ENCODE measurements at regions not wholly inside any gene's neighbourhood (a gene's known extent, or its start where the extent isn't known, plus 50 kb on each side); places are given as distances from the start of the nearest gene placed in this dataset.

DNA sequence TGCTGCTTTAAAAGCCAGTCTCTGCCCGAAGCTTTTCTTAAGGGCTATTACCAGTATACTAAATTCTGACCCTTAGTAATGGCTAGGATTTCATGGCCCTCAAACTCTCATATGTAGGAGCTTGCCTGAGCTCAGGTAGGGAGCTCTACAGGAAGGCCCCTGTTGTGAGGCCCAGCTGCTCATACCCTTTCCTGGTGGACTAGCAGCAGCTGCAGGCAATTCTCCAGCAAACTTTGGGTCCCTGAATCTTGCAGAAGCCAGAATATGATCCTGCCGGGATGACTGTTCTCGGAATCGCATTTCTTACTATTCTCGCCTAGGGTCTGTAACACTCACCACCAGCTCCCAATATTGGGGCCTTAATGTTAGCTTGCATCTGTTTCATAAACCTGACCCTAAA, 106.4 kb upstream of the SERTAD2 start:
- no peak for DNase-seq
- H3K36me3 ChIP-seq (ENCODE audit: control insufficient read depth in 4 of 4, insufficient read depth in 4 of 4, low read length in 3 of 4) = no peaks in the 10 kb centered on the region
- peaks cover 22 to 40% (median 31%) of the 10 kb centered on the region in 4 experiments for H3K4me1 ChIP-seq (ENCODE audit: control extremely low read depth in 1 of 4, control insufficient read depth in 4 of 4, insufficient read depth in 4 of 4, low read length in 3 of 4)
- H3K27ac ChIP-seq (ENCODE audit: insufficient read depth in 1 of 2, low read depth in 1 of 2, low read length in 2 of 2, poor library complexity in 1 of 2, severe bottlenecking in 2 of 2) = no peak overlapping the region
- ChIA-PET CTCF (interaction anchor here (0.9 to 1.1 kb wide), 2 partner anchors 33 to 45 kb away, joined by 3 read pairs; no protein-coding TSS in a partner anchor), POLR2A (interaction anchor here (1.3 kb wide), 1 partner anchor 9 kb away, joined by 3 read pairs; no protein-coding TSS in a partner anchor)
- WGBS (ENCODE audit: insufficient coverage) = 96% methylated on average over 5 of the region's 5 CpGs
- no peaks in the 10 kb centered on the region for H3K27me3 ChIP-seq (replicated peaks in 2 of 5; ENCODE audit: control insufficient read depth in 4 of 5, insufficient read depth in 5 of 5, low read length in 4 of 5)
- H3K4me3 ChIP-seq (ENCODE audit: control insufficient read depth in 1 of 7, extremely low read depth in 1 of 7, insufficient read depth in 4 of 7, low read depth in 2 of 7, low read length in 6 of 7) = no peak overlapping the region
- peaks cover 0 to 3% (median 2%) of the 10 kb centered on the region in 5 experiments for H3K9me3 ChIP-seq (ENCODE audit: control extremely low read depth in 1 of 5, control insufficient read depth in 4 of 5, insufficient read depth in 2 of 5, low read depth in 1 of 5, low read length in 4 of 5)

DNA sequence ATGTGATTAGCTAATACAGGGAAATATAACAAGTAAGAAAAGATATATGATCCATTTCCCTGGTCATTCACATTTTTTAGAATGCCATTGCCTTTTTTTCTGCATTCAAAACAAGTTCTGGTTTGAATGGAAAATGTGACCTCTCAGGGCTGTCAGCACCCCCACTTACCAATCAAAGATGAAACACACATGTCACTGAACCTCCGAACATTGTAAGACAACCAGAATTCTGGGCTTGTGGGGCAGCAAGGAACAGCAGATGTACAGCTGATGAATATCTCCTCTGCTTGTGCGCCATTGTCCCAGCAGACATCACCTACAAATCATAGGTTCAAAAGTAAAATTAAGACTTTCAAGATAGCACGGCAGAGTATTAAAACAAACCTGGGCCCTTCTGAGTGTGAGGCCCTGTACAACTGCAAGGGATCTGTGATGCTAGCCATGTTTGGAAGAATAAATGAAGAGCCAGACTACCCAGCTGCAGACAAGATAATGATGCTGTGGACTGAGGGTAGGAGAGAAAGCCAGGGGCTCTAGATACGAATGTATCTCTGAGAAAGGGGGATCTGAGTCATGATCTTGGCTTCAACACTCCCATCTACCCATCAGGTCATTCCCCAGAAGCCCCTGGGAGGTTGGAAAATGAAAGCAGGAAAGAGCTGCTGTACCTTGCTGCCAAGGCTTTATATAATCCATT, 108.7 kb upstream of the SERTAD2 start:
- peak overlapping the region in 1 of 7 experiments; percentile 54 for H3K4me3 ChIP-seq (ENCODE audit: control insufficient read depth in 1 of 7, extremely low read depth in 1 of 7, insufficient read depth in 4 of 7, low read depth in 2 of 7, low read length in 6 of 7)
- H3K27me3 ChIP-seq (replicated peaks in 2 of 5; ENCODE audit: control insufficient read depth in 4 of 5, insufficient read depth in 5 of 5, low read length in 4 of 5) = no peaks in the 10 kb centered on the region
- POLR2A ChIA-PET = no interaction called here
- peak in 1 of 3 donors; percentile 32 for DNase-seq
- WGBS (ENCODE audit: insufficient coverage) = 89% methylated on average over 1 of the region's 4 CpGs
- no peaks in the 10 kb centered on the region for H3K36me3 ChIP-seq (ENCODE audit: control insufficient read depth in 4 of 4, insufficient read depth in 4 of 4, low read length in 3 of 4)
- no peak overlapping the region for H3K27ac ChIP-seq (ENCODE audit: insufficient read depth in 1 of 2, low read depth in 1 of 2, low read length in 2 of 2, poor library complexity in 1 of 2, severe bottlenecking in 2 of 2)
- H3K9me3 ChIP-seq (ENCODE audit: control extremely low read depth in 1 of 5, control insufficient read depth in 4 of 5, insufficient read depth in 2 of 5, low read depth in 1 of 5, low read length in 4 of 5) = no peaks in the 10 kb centered on the region
- CTCF ChIA-PET = interaction anchor here (1.0 to 4.6 kb wide), 7 partner anchors 11 to 157 kb away, joined by 3 to 33 read pairs (median 4); no protein-coding TSS in a partner anchor
- H3K4me1 ChIP-seq (ENCODE audit: control extremely low read depth in 1 of 4, control insufficient read depth in 4 of 4, insufficient read depth in 4 of 4, low read length in 3 of 4) = peaks cover 26 to 52% (median 38%) of the 10 kb centered on the region in 4 experiments

DNA sequence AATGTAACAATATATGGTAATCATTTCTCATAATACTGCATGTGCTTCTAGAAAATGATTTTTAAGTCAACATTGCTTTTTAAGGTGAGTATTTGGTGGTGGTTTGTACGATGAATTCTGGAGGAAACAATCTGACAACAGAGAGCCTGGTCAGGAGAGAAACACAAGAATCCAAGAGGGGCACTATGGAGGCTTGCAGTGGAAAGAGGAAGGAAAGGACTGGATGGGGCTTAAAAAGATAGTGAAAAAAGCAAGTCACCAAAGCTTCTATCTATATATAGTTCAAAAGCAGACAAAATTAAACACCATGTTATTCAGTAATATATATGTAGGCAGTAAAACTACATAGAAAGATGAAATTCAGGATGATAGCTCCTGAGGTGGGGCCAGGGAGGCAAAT, 109.4 kb upstream of the SERTAD2 start:
- Histone ChIP-seq H3K4me3 (ENCODE audit: control insufficient read depth in 1 of 7, extremely low read depth in 1 of 7, insufficient read depth in 4 of 7, low read depth in 2 of 7, low read length in 6 of 7) (peak overlapping the region in 4 of 7 experiments; percentile 19 to 60 (median 40)), H3K27me3 (replicated peaks in 2 of 5; ENCODE audit: control insufficient read depth in 4 of 5, insufficient read depth in 5 of 5, low read length in 4 of 5) (no peaks in the 10 kb centered on the region), H3K36me3 (ENCODE audit: control insufficient read depth in 4 of 4, insufficient read depth in 4 of 4, low read length in 3 of 4) (no peaks in the 10 kb centered on the region), H3K4me1 (ENCODE audit: control extremely low read depth in 1 of 4, control insufficient read depth in 4 of 4, insufficient read depth in 4 of 4, low read length in 3 of 4) (peaks cover 26 to 53% (median 39%) of the 10 kb centered on the region in 4 experiments), H3K27ac (ENCODE audit: insufficient read depth in 1 of 2, low read depth in 1 of 2, low read length in 2 of 2, poor library complexity in 1 of 2, severe bottlenecking in 2 of 2) (peak overlapping the region in 1 of 2 experiments; percentile 69), H3K9me3 (ENCODE audit: control extremely low read depth in 1 of 5, control insufficient read depth in 4 of 5, insufficient read depth in 2 of 5, low read depth in 1 of 5, low read length in 4 of 5) (no peaks in the 10 kb centered on the region)
- WGBS (ENCODE audit: insufficient coverage) = 0% methylated on average over 1 of the region's 1 CpG
- CTCF ChIA-PET = interaction anchor here (1.1 to 4.6 kb wide), 5 partner anchors 12 to 158 kb away, joined by 3 to 33 read pairs (median 7); partner anchors contain the start of gene SERTAD2
- DNase-seq = peak; percentile 40 to 86 (median 78)
- POLR2A ChIA-PET = interaction anchor here (2.0 kb wide), 1 partner anchor 12 kb away, joined by 10 read pairs; no protein-coding TSS in a partner anchor

DNA sequence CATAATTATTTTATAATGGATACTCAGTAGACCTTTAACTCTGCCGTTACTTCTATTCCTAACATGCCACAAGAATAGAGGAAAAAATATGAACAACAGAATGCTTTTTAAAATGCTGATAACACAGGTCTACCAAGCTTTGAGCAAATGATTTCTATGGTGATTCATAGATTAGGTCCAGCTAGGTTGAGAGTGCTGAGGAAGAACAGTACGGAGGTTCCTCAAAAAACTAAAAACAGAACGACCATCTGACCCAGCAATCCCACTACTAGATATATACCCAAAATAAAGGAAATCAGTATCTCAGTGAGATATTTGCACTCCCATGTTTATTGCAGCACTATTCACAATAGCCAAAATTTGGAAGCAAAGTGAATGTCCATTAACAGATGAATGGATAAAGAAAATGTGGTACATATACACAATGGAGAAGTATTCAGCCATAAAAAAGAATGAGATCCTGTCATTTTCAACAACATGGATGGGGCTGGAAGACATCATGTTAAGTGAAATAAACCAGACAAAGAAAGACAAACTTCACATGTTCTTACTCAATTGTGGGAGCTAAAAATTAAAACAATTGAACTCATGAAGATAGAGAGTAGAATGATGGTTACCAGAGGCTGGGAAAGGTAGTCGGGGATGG, 111.6 kb upstream of the SERTAD2 start:
- Histone ChIP-seq H3K4me3 (ENCODE audit: control insufficient read depth in 1 of 7, extremely low read depth in 1 of 7, insufficient read depth in 4 of 7, low read depth in 2 of 7, low read length in 6 of 7) (no peak overlapping the region), H3K4me1 (ENCODE audit: control extremely low read depth in 1 of 4, control insufficient read depth in 4 of 4, insufficient read depth in 4 of 4, low read length in 3 of 4) (peaks cover 34 to 69% (median 53%) of the 10 kb centered on the region in 4 experiments), H3K9me3 (ENCODE audit: control extremely low read depth in 1 of 5, control insufficient read depth in 4 of 5, insufficient read depth in 2 of 5, low read depth in 1 of 5, low read length in 4 of 5) (no peaks in the 10 kb centered on the region), H3K27me3 (replicated peaks in 2 of 5; ENCODE audit: control insufficient read depth in 4 of 5, insufficient read depth in 5 of 5, low read length in 4 of 5) (no peaks in the 10 kb centered on the region), H3K36me3 (ENCODE audit: control insufficient read depth in 4 of 4, insufficient read depth in 4 of 4, low read length in 3 of 4) (no peaks in the 10 kb centered on the region), H3K27ac (ENCODE audit: insufficient read depth in 1 of 2, low read depth in 1 of 2, low read length in 2 of 2, poor library complexity in 1 of 2, severe bottlenecking in 2 of 2) (no peak overlapping the region)
- CTCF ChIA-PET = interaction anchor here (0.5 to 4.6 kb wide), 4 partner anchors 10 to 114 kb away, joined by 3 to 33 read pairs (median 4); partner anchors contain the start of gene SERTAD2
- WGBS (ENCODE audit: insufficient coverage) = no CpG with 5 or more reads among the region's 4 CpGs
- POLR2A ChIA-PET = interaction anchor here (2.0 kb wide), 1 partner anchor 14 kb away, joined by 10 read pairs; no protein-coding TSS in a partner anchor
- DNase-seq = no peak

DNA sequence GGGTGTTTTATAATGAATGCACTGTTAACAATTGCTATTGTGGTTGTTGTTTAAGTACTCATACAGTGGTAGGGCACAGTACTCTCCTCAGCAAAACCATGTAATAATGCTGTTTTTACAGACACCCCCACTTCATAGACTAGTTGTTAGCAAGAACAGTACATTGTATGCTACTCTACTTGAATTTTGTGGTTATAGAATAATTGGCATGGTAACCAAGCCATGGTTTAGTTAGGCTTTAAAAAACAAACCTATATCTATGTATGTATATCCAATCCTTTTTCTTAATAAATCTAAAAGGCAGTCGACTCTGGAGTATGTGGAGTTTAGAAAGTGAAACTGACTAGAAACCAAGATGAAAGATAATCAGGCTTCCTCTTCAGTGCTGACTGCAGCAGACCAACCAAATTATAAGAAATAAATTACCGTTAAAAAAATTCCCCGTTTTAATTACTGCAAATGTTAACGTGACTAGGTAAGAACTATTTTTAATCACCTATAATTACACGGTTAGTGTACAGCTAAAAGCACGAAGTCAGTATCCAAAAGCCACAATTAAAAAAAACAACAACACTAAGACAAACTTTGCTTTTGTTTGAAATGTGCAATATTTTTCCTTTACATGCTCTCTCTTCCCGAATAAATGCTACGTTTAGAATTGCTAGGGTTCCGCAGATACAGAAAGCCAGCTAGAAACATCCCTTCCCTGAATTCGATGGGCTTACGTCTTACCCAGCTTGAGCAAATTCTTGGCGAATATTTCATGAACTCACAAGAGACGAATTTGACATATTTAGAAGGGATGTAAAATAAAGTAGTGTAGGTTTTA, 113.3 kb upstream of the SERTAD2 start:
- peaks cover 30 to 59% (median 47%) of the 10 kb centered on the region in 4 experiments for H3K4me1 ChIP-seq (ENCODE audit: control extremely low read depth in 1 of 4, control insufficient read depth in 4 of 4, insufficient read depth in 4 of 4, low read length in 3 of 4)
- no peaks in the 10 kb centered on the region for H3K27me3 ChIP-seq (replicated peaks in 2 of 5; ENCODE audit: control insufficient read depth in 4 of 5, insufficient read depth in 5 of 5, low read length in 4 of 5)
- POLR2A ChIA-PET = interaction anchor here (0.8 to 0.9 kb wide), 2 partner anchors 16 to 122 kb away, joined by 3 to 4 read pairs; no protein-coding TSS in a partner anchor
- H3K9me3 ChIP-seq (ENCODE audit: control extremely low read depth in 1 of 5, control insufficient read depth in 4 of 5, insufficient read depth in 2 of 5, low read depth in 1 of 5, low read length in 4 of 5) = no peaks in the 10 kb centered on the region
- peak overlapping the region in 6 of 7 experiments; percentile 73 to 97 (median 83) for H3K4me3 ChIP-seq (ENCODE audit: control insufficient read depth in 1 of 7, extremely low read depth in 1 of 7, insufficient read depth in 4 of 7, low read depth in 2 of 7, low read length in 6 of 7)
- peak overlapping the region; percentile 76 to 90 for H3K27ac ChIP-seq (ENCODE audit: insufficient read depth in 1 of 2, low read depth in 1 of 2, low read length in 2 of 2, poor library complexity in 1 of 2, severe bottlenecking in 2 of 2)
- CTCF ChIA-PET = interaction anchor here (0.8 to 2.3 kb wide), 8 partner anchors 11 to 120 kb away, joined by 3 to 8 read pairs (median 5); no protein-coding TSS in a partner anchor
- 1% methylated on average over 8 of the region's 13 CpGs for WGBS (ENCODE audit: insufficient coverage)
- DNase-seq = peak; percentile 59 to 90 (median 86)
- no peaks in the 10 kb centered on the region for H3K36me3 ChIP-seq (ENCODE audit: control insufficient read depth in 4 of 4, insufficient read depth in 4 of 4, low read length in 3 of 4)

DNA sequence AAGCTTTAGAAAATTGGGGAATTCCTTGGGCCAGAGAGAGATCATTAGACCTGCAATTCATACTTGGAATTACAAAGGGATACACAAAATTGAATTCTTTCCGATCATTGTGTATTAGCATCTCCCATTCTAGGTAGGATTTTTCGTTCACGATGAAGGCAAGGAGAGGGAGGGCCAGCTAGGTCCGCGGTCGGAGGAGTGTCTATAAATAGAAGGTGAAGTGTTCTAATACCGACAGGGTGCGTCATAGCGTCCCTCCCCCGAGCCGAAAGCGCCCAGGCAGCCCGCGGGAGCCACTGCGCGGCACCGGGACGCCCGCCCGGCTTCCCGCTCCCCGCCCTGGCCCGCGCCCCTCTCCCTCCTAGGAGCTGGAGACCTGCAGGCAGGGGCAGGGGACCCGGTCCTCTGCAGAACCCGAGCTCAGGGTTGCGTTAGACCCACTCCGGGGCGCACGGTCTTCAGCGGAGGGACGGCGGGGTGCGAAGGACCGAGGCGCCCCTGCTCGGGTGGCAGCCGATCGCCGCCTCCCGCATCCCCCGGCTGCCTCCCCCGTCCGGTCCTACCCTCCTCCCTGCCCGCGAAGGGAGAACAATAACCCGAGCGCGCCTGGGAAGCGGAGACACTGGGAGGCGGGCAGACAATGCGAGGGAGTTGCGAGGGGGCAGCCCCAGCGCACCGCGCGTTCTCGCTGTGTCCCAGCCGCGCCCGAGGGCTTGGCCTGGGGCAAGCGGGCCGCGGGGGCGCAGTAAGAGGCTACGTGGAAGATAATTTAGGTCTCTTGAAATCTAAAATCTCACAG, 114.2 kb upstream of the SERTAD2 start:
- Histone ChIP-seq H3K27me3 (replicated peaks in 2 of 5; ENCODE audit: control insufficient read depth in 4 of 5, insufficient read depth in 5 of 5, low read length in 4 of 5) (no peaks in the 10 kb centered on the region), H3K9me3 (ENCODE audit: control extremely low read depth in 1 of 5, control insufficient read depth in 4 of 5, insufficient read depth in 2 of 5, low read depth in 1 of 5, low read length in 4 of 5) (no peaks in the 10 kb centered on the region), H3K27ac (ENCODE audit: insufficient read depth in 1 of 2, low read depth in 1 of 2, low read length in 2 of 2, poor library complexity in 1 of 2, severe bottlenecking in 2 of 2) (peak overlapping the region; percentile 76 to 90), H3K4me1 (ENCODE audit: control extremely low read depth in 1 of 4, control insufficient read depth in 4 of 4, insufficient read depth in 4 of 4, low read length in 3 of 4) (peaks cover 26 to 51% (median 40%) of the 10 kb centered on the region in 4 experiments), H3K4me3 (ENCODE audit: control insufficient read depth in 1 of 7, extremely low read depth in 1 of 7, insufficient read depth in 4 of 7, low read depth in 2 of 7, low read length in 6 of 7) (peak overlapping the region; percentile 67 to 97 (median 83)), H3K36me3 (ENCODE audit: control insufficient read depth in 4 of 4, insufficient read depth in 4 of 4, low read length in 3 of 4) (no peaks in the 10 kb centered on the region)
- POLR2A ChIA-PET = interaction anchor here (0.8 to 0.9 kb wide), 2 partner anchors 17 to 123 kb away, joined by 3 to 4 read pairs; no protein-coding TSS in a partner anchor
- WGBS (ENCODE audit: insufficient coverage) = under 1% methylated on average over 59 of the region's 66 CpGs
- CTCF ChIA-PET = interaction anchor here (0.8 to 2.3 kb wide), 8 partner anchors 10 to 121 kb away, joined by 3 to 8 read pairs (median 5); no protein-coding TSS in a partner anchor
- DNase-seq = peak; percentile 82 to 93 (median 92)
